Peyer's patch (tissue), 4 donors: ENCODE measurements at regions not wholly inside any gene's neighbourhood (a gene's known extent, or its start where the extent isn't known, plus 50 kb on each side); places are given as distances from the start of the nearest gene placed in this dataset.

Experiments used
- POLR2A ChIP-seq, 2 donors: fragments of 450-650 bp; IDR thresholded peaks; one replicate each; pipeline ENCODE4 v1.5.1; 2017; ENCODE audit warnings: antibody characterized with exemption in 2 of 2, mild to moderate bottlenecking in 2 of 2, moderate library complexity in 2 of 2
- TF ChIP-seq, protein P1 (sequence below), 6 experiments: fragments of 450-650 bp in 4 of 6; fragments of 200-600 bp in 2 of 6; sonication (generic) in 1 of 6; IDR thresholded peaks; one replicate each; pipeline ENCODE4 v1.5.1; 2017 to 2019; ENCODE audit warnings: antibody characterized with exemption in 6 of 6, mild to moderate bottlenecking in 3 of 6, moderate library complexity in 1 of 6

DNA sequence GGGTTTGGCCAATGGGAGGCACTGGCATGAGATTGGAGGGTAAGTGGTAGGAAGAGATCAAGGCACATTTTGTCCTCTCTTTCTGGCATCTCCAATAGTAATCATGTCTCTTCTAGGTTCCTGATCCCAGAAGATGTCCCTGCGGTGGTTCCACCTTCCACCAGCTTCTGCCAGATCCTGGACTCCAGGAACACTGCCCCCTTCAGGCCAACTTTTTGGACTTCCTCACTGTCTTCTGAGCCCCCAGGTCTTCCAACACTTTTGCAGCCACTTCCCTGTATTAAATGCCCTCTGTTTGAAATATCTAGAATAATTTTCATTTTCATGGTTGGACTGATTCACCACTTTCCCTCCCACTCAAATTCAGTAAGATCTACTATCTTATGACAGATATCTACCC lies 60.9 kb downstream of the BAMBI start:
- TF ChIP-seq, protein P1, sequence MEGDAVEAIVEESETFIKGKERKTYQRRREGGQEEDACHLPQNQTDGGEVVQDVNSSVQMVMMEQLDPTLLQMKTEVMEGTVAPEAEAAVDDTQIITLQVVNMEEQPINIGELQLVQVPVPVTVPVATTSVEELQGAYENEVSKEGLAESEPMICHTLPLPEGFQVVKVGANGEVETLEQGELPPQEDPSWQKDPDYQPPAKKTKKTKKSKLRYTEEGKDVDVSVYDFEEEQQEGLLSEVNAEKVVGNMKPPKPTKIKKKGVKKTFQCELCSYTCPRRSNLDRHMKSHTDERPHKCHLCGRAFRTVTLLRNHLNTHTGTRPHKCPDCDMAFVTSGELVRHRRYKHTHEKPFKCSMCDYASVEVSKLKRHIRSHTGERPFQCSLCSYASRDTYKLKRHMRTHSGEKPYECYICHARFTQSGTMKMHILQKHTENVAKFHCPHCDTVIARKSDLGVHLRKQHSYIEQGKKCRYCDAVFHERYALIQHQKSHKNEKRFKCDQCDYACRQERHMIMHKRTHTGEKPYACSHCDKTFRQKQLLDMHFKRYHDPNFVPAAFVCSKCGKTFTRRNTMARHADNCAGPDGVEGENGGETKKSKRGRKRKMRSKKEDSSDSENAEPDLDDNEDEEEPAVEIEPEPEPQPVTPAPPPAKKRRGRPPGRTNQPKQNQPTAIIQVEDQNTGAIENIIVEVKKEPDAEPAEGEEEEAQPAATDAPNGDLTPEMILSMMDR (IDR thresholded peaks at IDR 0.05), result no peak
- no peak for TF ChIP-seq POLR2A (IDR thresholded peaks at IDR 0.05)
